Right lung (tissue), 2 donors: ENCODE measurements at regions not wholly inside any gene's neighbourhood (a gene's known extent, or its start where the extent isn't known, plus 50 kb on each side); places are given as distances from the start of the nearest gene placed in this dataset.
"Not testable (repeated sequence)": the region's sequence is repeated elsewhere in the genome, so short reads cannot be mapped to it uniquely, and the experiment has no call there.

Experiments
- DNase-seq, 2 donors: peaks; one replicate each; pipeline ENCODE4 v3.0.0-alpha.2; 2013

DNA sequence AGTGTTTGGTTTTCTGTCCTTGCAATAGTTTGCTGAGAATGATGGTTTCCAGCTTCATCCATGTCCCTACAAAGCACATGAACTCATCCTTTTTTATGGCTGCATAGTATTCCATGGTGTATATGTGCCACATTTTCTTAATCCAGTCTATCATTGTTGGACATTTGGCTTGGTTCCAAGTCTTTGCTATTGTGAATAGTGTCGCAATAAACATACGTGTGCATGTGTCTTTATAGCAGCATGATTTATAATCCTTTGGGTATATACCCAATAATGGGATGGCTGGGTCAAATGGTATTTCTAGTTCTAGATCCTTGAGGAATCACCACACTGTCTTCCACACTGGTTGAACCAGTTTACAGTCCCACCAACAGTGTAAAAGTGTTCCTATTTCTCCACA, 269.8 kb upstream of the DCN start:
- not testable (repeated sequence) for DNase-seq

DNA sequence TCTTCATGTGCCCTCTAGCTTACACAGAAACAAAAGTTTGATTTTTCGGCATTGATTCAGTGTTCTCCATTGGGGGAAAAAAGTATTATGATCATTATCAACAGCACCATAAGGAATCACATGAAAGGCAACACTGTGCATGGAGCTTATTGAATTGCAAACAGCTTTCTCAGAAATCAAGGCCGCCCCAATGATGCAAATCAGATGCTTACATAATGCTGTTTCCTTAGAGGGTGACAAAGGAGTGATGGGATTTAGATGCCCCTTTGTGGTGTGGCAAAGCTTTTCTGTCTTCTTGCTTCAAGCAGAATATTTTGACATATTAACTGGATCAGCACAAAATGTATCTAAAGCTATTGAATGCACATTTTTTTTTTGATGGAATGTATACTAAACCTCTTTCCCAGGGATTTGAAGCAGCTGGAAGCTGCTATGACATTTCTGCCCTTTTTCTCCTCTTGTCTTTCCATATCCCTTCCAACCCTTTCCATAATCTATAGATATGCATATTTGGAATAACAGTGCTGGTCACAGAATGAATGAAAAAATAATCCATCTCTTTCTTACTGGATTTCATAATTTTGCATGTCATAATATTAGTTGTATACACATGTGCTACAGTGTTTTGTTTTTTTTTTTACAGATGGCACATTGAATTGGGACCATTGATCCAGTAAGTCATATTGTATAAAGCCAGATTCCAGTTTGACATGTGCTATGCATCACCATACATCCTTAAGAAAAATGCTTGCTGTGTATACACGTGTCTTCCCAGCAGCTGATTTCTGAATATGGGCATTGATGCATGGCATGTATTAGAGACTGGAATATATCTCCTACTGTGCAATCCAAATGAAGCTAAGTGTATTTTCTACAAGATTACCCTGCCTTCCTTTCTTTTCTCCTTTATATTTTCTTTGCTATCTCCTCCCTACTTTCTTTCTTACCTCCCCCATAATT, 259.7 kb upstream of the DCN start:
- no peak for DNase-seq

DNA sequence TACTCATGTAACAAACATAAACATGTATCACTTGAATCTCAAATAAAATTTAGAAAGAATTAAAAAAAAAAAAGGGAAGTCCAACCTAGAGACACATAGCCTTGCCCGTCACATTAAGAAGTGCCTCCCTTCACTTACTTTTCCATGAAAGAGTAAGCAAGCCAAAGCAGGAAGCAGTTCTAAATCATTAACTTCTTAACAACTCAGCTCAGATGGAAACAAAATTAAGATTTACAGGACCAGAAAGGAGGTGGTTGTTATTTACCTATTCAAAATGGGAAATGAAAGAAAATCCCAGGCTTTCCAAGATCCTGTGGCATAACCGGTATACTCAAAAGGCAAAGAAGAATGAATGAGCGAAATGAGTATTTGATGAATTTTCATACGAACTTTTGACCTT, 258.6 kb upstream of the DCN start:
- DNase-seq, result no peak

- no peak for DNase-seq
These were observed 251.5 kb upstream of the DCN start for GRCh38 chr12:91434081-91434480.

DNA sequence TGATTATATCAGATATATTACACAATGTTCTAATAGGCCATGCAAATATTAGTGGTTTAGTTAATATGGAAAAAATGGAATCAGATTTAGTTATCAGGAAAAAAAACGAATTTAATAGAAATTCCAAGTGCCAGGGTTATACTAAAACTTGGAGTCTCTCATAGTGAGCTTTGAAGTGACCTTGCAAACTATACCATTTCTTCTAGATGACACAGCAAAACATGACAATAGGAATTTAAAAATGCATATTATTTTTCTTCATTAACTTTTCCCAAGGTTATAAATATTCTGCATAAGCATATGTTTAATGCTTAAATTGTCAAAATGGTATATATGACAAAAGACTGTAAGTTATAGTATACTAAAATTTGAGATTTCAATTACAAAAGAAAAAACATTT, 250.1 kb upstream of the DCN start:
- no peak for DNase-seq

DNA sequence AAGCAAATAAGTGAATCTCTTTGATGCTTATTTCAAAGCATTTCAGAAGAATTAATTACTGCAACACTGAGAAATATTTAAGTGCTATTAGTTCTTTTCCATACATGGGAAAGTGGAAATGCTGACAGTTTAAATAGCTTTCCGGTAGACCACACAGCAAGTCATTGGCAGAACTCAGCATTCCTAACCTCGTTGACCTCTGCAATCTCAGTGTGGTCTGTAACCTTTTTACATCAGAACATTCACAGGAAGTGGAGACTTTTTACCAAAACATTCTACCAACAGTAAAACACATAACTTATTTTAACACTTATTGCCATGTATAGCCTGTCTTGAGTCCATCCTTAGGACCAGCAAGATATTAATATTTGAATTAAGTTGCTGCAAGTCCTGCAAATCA, 249.5 kb upstream of the DCN start:
- DNase-seq, result peak; percentile 62 to 81

- no peak for DNase-seq
These were observed 241.9 kb upstream of the DCN start for GRCh38 chr12:91424506-91424905.

GRCh38 chr12:91423693-91424050, 241.1 kb upstream of the DCN start:
- no peak for DNase-seq

DNA sequence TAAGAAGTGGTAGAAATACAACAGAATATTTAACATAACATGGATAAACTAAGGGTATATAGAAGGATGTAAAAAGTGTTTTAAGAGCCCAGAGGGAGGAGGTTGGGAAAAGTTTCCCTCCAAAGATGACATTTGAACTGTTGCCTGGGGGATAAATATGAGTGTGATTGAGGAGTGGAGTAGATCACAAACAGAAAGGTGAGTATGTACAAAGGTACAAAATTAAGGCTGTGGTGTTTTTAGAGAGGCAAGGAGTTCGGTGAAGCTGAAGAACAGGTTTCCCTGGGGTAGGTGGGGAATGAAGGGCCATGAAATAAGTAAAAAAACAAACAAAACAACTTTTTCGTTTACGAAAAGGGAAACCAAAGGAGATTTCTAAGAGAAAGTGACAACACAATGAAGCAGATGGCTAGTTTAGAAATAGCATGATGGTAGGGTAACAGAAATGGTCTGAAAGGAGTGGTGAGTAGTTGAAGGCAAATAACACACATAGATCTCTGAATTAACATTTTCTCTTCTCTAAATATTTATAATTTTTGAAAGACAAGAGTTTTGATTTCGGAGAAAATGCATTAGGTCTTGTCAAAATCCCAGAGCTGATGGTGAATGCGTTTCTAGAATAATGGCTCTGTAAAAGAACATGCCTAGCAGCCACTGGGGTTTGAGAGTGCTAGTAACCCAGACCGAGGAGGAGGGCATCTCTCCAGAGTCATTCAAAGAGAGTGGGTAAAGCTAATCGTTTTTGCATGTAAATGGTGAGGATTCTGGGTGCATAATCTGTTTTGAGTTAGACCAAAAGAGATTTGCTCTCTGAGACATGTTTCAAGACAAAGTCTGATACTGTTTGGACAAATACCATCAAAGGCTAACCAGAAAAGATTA, 240.4 kb upstream of the DCN start:
- no peak for DNase-seq

DNA sequence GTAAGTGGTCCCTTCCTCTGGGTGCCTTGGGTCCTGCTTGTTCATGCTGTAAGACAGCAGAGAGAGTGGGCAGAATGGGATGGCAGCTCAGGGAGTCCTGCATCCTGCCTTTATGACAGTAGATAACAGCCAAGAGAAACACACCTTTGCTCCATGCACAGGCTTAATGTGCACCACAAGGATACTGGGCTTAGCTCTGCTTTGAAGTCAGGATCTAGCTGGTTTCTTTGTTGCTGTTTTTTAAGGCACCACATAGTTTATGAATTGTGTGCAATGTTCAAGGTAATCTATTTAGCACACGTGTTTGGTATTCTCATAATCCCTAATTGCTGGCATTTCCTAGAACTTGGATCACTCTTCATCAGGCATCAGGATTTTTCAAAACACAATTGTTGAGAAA, 239.5 kb upstream of the DCN start:
- no peak for DNase-seq

- no peak for DNase-seq
These were observed 237.2 kb upstream of the DCN start for GRCh38 chr12:91419809-91420208.

DNA sequence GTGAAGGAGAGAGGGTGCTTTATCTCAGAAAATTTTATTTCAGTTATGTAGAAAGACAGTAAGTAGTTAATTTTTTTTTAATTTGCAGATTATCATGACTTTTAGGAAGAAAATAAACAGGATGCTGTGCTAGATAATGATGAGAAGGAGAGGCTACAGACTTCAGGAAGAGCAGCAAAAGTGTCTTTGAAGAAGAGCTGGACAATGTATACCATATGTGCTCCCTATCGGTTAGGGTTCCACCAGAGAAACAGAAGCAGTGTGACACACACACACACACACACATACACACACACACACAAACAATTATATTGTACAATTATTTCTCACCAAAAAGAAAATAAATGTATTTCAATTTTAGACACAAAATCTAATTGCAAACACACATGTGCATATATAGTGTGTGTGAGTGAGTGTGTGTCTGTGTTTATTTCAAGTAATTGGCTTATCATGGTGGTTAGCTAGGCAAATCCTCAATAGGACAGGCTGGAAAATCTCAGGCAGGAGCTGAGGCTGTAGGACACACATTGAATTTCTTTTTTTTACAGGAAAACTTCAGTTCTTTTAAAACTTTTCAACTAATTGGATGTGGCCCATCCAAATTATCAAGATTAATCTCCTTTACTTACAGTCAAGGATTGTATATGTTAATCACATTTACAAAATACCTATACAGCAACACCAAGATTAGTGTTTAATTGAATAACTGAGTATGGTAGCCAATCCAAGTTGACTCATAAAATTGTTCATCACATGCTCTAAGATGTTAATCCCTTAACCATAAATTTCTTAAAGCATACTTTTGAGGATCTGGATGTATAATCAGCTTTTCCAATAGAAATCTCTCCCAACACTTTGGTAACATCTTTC, 235.8 kb upstream of the DCN start:
- no peak for DNase-seq

- no peak for DNase-seq
These were observed 235.0 kb upstream of the DCN start for GRCh38 chr12:91417650-91418049.

GRCh38 chr12:91414636-91415035, 232.0 kb upstream of the DCN start:
- no peak for DNase-seq

GRCh38 chr12:91413581-91414546, 231.2 kb upstream of the DCN start:
- DNase-seq, result peak; percentile 83 to 86

- DNase-seq, result no peak
These were observed 224.3 kb upstream of the DCN start for GRCh38 chr12:91406920-91407341.

- no peak for DNase-seq
These were observed 221.8 kb upstream of the DCN start for GRCh38 chr12:91404441-91404840.

- DNase-seq, result no peak
These were observed 218.6 kb upstream of the DCN start for GRCh38 chr12:91401190-91401589.

DNA sequence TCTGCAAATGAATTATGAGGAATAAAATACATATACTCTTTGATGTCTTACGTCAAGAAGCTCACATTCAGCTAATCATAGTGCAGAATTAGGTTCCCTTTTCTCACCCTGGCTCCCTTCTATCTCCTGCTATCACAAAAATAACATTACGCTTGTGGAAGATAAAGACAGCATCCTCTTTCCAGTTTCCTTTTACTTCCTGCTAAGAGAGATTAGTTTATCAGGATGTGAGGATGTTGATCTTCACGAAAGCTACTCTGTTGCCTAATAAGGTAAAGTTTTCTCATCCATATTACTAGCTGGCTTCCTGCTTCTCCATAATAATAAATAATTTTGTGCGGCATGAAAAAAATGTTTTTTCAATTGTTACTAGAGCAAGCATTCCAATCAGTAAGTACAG, 217.7 kb upstream of the DCN start:
- DNase-seq, result no peak

DNA sequence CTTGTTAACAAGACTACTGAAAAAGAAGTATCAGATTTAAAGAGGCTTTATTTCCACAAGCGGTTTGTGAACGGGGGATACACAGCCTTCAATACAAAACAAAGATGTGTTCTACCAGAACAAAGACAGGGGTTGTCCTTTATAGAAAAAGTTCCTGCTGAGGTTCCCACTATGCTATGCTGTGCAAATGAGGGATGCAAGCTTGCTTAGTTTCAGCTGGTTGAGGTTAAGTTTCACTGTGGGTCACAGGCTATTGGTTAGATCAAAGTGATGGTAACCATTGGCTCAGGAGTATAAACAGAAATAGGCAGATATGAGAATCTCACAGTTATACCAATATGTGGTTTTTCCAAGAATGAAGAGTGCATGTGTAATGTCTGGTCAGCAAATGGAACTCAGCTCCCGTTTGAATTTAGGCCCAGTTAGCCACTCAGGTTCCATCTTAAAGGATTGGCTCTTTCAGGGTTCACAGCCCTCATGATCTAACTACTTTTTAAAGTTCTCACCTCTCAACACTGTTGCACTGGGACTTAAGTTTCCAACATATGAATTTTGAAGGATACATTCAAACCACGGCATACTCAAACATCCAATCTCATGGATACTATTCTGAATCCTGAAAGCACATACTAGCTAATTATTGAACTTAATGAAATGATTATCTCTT, 215.4 kb upstream of the DCN start:
- no peak for DNase-seq
